Spleen (tissue), 7 donors: ENCODE measurements at regions not wholly inside any gene's neighbourhood (a gene's known extent, or its start where the extent isn't known, plus 50 kb on each side); places are given as distances from the start of the nearest gene placed in this dataset.

ENCODE experiments used
- POLR2A ChIP-seq, 3 donors: fragments of 450-650 bp; IDR thresholded peaks; one replicate each; pipeline ENCODE4 v1.5.1; 2017; ENCODE audit warnings: antibody characterized with exemption in 3 of 3, mild to moderate bottlenecking in 1 of 3
- POLR2AphosphoS5 ChIP-seq, 3 donors: sonication (generic); formaldehyde crosslinking; IDR thresholded peaks; one replicate each; pipeline ENCODE4 v1.5.1; 2017; ENCODE audit warnings: antibody characterized with exemption in 3 of 3
- TF ChIP-seq, protein P1 (sequence below), 11 experiments: fragments of 200-600 bp in 7 of 11; fragments of 450-650 bp in 4 of 11; sonication (generic) in 4 of 11; IDR thresholded peaks in 8 of 11; conservative IDR thresholded peaks in 3 of 11; 1 replicate in 7 of 11; 2 replicates in 4 of 11; pipeline versions ENCODE4 v1.4.0 to v1.8.0; 2016 to 2021; ENCODE audit warnings: antibody characterized with exemption in 11 of 11, inconsistent platforms in 4 of 11, mild to moderate bottlenecking in 1 of 11
- donor health status: DM: no; HTN: no; CAD: no; lungs with moderate emphysema.
- donor health status: DM: no; HTN: no; CAD: no.
- donor health status: DM: no; HTN: no; CAD: no.

DNA sequence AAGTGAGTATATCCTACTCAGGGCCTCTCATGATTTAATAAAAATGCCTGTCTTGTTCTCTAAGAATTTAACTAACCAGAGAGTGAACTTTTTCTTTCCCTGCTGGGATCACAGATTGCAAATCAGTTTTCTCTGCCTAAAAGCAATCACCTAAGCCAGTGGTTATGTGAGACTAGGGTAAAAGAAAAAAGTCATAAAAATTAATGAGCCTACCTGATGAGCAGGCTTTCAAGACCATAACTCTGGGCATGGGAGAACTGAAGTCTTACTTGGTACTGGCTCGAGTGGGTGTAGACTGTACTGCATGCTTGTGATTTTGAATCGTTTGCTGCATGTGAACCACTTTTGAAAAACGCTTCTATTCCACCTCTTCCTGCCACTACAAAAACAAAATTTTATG is 1677.0 kb upstream of the LRRTM1 start:
- TF ChIP-seq POLR2A (IDR thresholded peaks at IDR 0.05): no peak
- TF ChIP-seq, protein P1, sequence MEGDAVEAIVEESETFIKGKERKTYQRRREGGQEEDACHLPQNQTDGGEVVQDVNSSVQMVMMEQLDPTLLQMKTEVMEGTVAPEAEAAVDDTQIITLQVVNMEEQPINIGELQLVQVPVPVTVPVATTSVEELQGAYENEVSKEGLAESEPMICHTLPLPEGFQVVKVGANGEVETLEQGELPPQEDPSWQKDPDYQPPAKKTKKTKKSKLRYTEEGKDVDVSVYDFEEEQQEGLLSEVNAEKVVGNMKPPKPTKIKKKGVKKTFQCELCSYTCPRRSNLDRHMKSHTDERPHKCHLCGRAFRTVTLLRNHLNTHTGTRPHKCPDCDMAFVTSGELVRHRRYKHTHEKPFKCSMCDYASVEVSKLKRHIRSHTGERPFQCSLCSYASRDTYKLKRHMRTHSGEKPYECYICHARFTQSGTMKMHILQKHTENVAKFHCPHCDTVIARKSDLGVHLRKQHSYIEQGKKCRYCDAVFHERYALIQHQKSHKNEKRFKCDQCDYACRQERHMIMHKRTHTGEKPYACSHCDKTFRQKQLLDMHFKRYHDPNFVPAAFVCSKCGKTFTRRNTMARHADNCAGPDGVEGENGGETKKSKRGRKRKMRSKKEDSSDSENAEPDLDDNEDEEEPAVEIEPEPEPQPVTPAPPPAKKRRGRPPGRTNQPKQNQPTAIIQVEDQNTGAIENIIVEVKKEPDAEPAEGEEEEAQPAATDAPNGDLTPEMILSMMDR (IDR thresholded peaks at IDR 0.05 in 8 of 11, conservative IDR thresholded peaks at IDR 0.05 in 3 of 11): no peak
- no peak for TF ChIP-seq POLR2AphosphoS5 (IDR thresholded peaks at IDR 0.05)
